Endothelial cell of umbilical vein (primary cell): ENCODE measurements at regions not wholly inside any gene's neighbourhood (a gene's known extent, or its start where the extent isn't known, plus 50 kb on each side); places are given as distances from the start of the nearest gene placed in this dataset. TPM values are rescaled to one million over a fixed set of nuclear protein-coding genes. Genes with fewer than 3 reads are reported as not detected.

ENCODE experiments used
- BruUV-seq: library from RNA; stranded (reverse); fragments of 400-500 nt; replicated peaks from 2 replicates; lab custom pipeline; 2021; lab: Mats Ljungman, UMichigan
- CTCF ChIA-PET: fragments of 300-600, 350-600 bp; sonication (Branson Sonifier 250); formaldehyde crosslinking; loops from one replicate; lab custom pipeline; 2021; ENCODE audit warnings: antibody characterized with exemption, inconsistent platforms; lab: Charles Lee
- POLR2A ChIA-PET: fragments of 300-600, 350-600 bp; sonication (Branson Sonifier 250); formaldehyde crosslinking; loops from one replicate; lab custom pipeline; 2021; ENCODE audit warnings: antibody characterized with exemption, inconsistent platforms; lab: Charles Lee
- DNase-seq: peaks from one replicate; pipeline ENCODE4 v3.0.0-alpha.2; 2011; ENCODE audit warnings: low read depth, low spot score
- FAIRE-seq: peaks from 2 replicates; lab custom pipeline; 2011; peaks lifted over from hg19 to GRCh38; lab: Jason Lieb, UNC
- H2AFZ ChIP-seq: 2 replicates; pipeline ENCODE4 v1.6.0; 2012; ENCODE audit warnings: low read depth, low read length, control low read depth, inconsistent platforms
- H3K27ac ChIP-seq: 2 replicates; pipeline ENCODE4 v1.5.1; 2011; ENCODE audit warnings: low read depth, mild to moderate bottlenecking, control low read depth, low read length, moderate library complexity; ENCODE audit not compliant: insufficient read depth
- H3K27me3 ChIP-seq, 2 experiments: 2 replicates each; pipeline versions ENCODE4 v1.6.0 to v1.6.1; 2011; ENCODE audit warnings: low read length in 2 of 2, mixed read lengths in 1 of 2; ENCODE audit not compliant: control insufficient read depth in 2 of 2, insufficient read depth in 2 of 2
- H3K36me3 ChIP-seq, 2 experiments: 2 replicates in 1 of 2; 3 replicates in 1 of 2; pipeline ENCODE4 v1.5.1; 2011; ENCODE audit warnings: low read length in 2 of 2, mild to moderate bottlenecking in 1 of 2, moderate library complexity in 1 of 2; ENCODE audit not compliant: control insufficient read depth in 2 of 2, insufficient read depth in 2 of 2; ENCODE audit errors: extremely low read depth in 1 of 2
- H3K4me1 ChIP-seq: 3 replicates; pipeline ENCODE4 v1.5.1; 2011; ENCODE audit warnings: mild to moderate bottlenecking, low read length; ENCODE audit not compliant: control insufficient read depth, insufficient read depth; ENCODE audit errors: extremely low read depth
- H3K4me2 ChIP-seq: 2 replicates; pipeline ENCODE4 v1.6.1; 2011; ENCODE audit warnings: low read length, control low read depth, mixed read lengths; ENCODE audit not compliant: insufficient read depth
- H3K4me3 ChIP-seq, 3 experiments: fragments of 200-600 bp in 1 of 3; sonication (generic), shearing (Covaris generic) in 1 of 3; replicated peaks in 1 of 3; 2 replicates each; pipeline ENCODE4 v1.5.1; 2011 to 2016; ENCODE audit warnings: control low read depth in 3 of 3, low read length in 3 of 3, mild to moderate bottlenecking in 2 of 3, inconsistent platforms in 1 of 3, low read depth in 1 of 3, moderate library complexity in 1 of 3; ENCODE audit not compliant: insufficient read depth in 1 of 3
- H3K79me2 ChIP-seq: 2 replicates; pipeline ENCODE4 v1.6.0; 2012; ENCODE audit warnings: low read length, inconsistent platforms; ENCODE audit not compliant: control insufficient read depth, insufficient read depth
- H3K9ac ChIP-seq: replicated peaks from 2 replicates; pipeline ENCODE3; 2011; ENCODE audit warnings: low read length, control low read depth; ENCODE audit not compliant: insufficient read depth; ENCODE audit errors: extremely low read depth
- H3K9me1 ChIP-seq: replicated peaks from 3 replicates; pipeline ENCODE4 v1.6.0; 2011; ENCODE audit warnings: mild to moderate bottlenecking, low read length; ENCODE audit not compliant: control insufficient read depth, insufficient read depth; ENCODE audit errors: extremely low read depth
- H3K9me3 ChIP-seq: replicated peaks from 2 replicates; pipeline ENCODE4 v1.5.1; 2012; ENCODE audit warnings: low read length, inconsistent platforms; ENCODE audit not compliant: control insufficient read depth, insufficient read depth
- H4K20me1 ChIP-seq: replicated peaks from 2 replicates; pipeline ENCODE3; 2011; ENCODE audit warnings: mild to moderate bottlenecking, low read length; ENCODE audit not compliant: control insufficient read depth, insufficient read depth; ENCODE audit errors: extremely low read depth
- CTCF ChIP-seq, 2 donors: IDR thresholded peaks; 1 replicate in 1 of 2; 2 replicates in 1 of 2; pipeline ENCODE4 v1.5.1; 2011; ENCODE audit warnings: low read length in 2 of 2, mild to moderate bottlenecking in 2 of 2, moderate library complexity in 2 of 2, control low read depth in 1 of 2, inconsistent platforms in 1 of 2, low read depth in 1 of 2; ENCODE audit not compliant: insufficient read depth in 1 of 2; ENCODE audit errors: extremely low read depth in 1 of 2
- GATA2 ChIP-seq: IDR thresholded peaks from 2 replicates; pipeline ENCODE4 v1.7.0; 2011; ENCODE audit warnings: low read depth, mild to moderate bottlenecking, moderate library complexity, mixed read lengths, low read length; ENCODE audit not compliant: insufficient read length, insufficient read depth
- JUN ChIP-seq: IDR thresholded peaks from 2 replicates; pipeline ENCODE4 v1.6.1; 2011; ENCODE audit warnings: borderline replicate concordance, low read depth; ENCODE audit not compliant: insufficient read length, insufficient read depth
- MYC ChIP-seq: IDR thresholded peaks from one replicate; pipeline ENCODE4 v1.6.1; 2011; ENCODE audit warnings: mild to moderate bottlenecking, low read depth, low read length
- dilution Hi-C: fragments of 300-500 bp; cut with MboI; formaldehyde crosslinking; loops from one replicate; pipeline ENCODE4 v1.15.0; 2019; ENCODE audit warnings: low sequenced_read_pairs; ENCODE audit not compliant: extremely low pct_ligation_motif_present
- intact Hi-C: fragments of 100-400 bp; cut with micrococcal nuclease; formaldehyde crosslinking; loops from one replicate; pipeline ENCODE4 v1.10.0; 2022
- small RNA-seq: library from RNA; depleted of rRNA; stranded (forward); fragments of <200 nt; gene quantifications from one replicate; pipeline ENCODE3, GENCODE V24; 2012; ENCODE audit warnings: low replicate concordance, low read depth; ENCODE audit not compliant: insufficient read depth, insufficient read length

- ChIA-PET CTCF (no interaction called here), POLR2A (no interaction called here)
- dilution Hi-C loops: no loop called here
- no peaks in the 10 kb centered on the region for H4K20me1 ChIP-seq
- TF ChIP-seq CTCF (IDR thresholded peaks at IDR 0.05; ENCODE audit: extremely low read depth in 1 of 2, insufficient read depth in 1 of 2, low read depth in 1 of 2, low read length in 2 of 2) (no peak), JUN (no peak), MYC (no peak), GATA2 (no peak)
- no peaks in the 10 kb centered on the region for H3K4me1 ChIP-seq
- no TSS peak for BruUV-seq
- no peaks in the 10 kb centered on the region for H3K79me2 ChIP-seq
- DNase-seq (no peak), FAIRE-seq (no peak)
- H3K9me1 ChIP-seq: no peaks in the 10 kb centered on the region
- H3K36me3 ChIP-seq: no peaks in the 10 kb centered on the region
- no peak overlapping the region for H2AFZ ChIP-seq
- H3K4me3 ChIP-seq: no peak overlapping the region
- no peaks in the 10 kb centered on the region for H3K27me3 ChIP-seq
- no peak overlapping the region for H3K27ac ChIP-seq
- no peak overlapping the region for H3K9ac ChIP-seq
- no peaks in the 10 kb centered on the region for H3K9me3 ChIP-seq
- intact Hi-C loops: no loop called here
- no peak overlapping the region for H3K4me2 ChIP-seq
These were observed 51.6 kb upstream of the DSEL start for GRCh38 chr18:67568166-67568565.

Small RNAs in the stretch of these regions (small RNA-seq; reads per million reads assigned to genes)
- gene AC067819.1: not detected
